Forelimb muscle (tissue), 1 donor: ENCODE measurements at regions not wholly inside any gene's neighbourhood (a gene's known extent, or its start where the extent isn't known, plus 50 kb on each side); places are given as distances from the start of the nearest gene placed in this dataset.

ENCODE experiments used
- DNase-seq: peaks from one replicate; pipeline ENCODE4 v3.0.0-alpha.2; 2013; ENCODE audit warnings: low read depth

DNA sequence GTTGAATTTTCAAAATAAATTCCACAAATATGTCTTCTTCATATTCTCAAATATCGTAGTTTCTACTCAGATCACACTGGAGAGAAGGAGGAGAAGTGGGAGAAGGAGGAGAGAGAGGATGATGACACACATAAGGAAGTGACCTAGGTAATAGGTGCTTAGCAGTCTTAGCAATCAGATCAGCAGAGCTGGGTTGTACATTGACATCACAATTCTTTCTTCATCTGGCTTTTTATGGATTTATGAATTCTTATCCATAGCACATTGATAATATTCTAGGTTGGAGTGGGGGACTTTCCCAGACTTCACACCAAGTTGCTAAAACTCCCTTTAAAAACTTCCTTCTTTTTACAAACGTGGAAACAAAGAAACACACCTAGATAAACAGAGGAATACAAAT lies 86.9 kb downstream of the FGF9 start:
- no peak for DNase-seq

DNA sequence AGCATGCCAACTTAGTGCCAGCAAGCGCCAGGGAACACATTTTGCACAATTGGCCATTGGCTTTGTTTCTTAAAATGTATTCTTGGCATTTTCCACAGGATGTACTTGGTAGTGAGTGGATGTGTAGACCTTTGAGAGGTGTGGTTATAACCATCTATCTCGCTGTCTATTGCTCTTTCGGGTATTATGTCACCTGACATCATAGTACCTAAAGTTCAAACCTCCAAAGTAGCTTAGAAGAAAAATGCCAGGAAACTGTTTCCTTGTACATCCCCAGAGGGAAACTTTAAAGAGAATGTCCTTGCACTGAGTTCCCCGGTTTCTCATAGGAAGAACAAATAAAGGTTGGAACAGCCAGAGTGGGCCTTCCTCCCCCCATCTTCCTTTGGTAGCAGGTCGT lies 87.6 kb downstream of the FGF9 start:
- no peak for DNase-seq

DNA sequence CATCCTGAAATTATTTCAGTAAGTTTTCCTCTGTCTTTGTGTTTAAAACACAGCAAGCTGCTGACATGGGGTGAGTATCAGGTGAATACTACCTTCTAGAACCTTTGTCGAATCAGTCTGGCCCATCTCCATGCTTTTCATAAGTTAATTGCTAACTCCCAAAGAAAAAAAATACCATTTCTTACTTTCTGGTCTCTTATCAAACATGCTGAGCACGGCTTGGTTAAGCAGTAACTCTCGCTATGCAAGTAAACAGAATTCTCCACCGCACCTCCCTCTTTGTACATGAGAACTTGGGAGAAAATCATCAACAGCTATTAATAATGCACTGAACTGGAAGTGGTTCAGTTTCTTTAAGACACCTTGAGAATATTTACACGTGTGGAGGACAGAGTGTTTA lies 88.6 kb downstream of the FGF9 start:
- no peak for DNase-seq

DNA sequence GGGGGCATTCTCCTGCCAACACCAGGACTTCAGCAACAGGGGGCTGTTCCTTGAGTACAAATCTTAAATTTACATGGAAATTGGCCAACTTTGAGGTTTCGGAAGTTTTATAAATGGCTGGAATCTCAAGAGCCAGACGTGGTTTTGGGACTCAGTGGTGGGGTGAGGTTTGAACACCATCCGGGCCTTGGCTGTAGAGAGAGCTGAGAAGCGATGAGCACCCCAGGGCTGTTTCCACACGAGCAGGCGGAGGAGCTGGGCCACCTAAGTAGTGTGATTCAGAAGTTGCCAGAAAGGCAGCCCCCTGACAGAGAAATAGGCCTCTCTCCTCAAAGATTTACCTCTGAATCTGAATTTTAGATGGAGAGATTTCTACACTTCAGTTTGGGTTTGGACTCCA lies 89.0 kb downstream of the FGF9 start:
- no peak for DNase-seq

DNA sequence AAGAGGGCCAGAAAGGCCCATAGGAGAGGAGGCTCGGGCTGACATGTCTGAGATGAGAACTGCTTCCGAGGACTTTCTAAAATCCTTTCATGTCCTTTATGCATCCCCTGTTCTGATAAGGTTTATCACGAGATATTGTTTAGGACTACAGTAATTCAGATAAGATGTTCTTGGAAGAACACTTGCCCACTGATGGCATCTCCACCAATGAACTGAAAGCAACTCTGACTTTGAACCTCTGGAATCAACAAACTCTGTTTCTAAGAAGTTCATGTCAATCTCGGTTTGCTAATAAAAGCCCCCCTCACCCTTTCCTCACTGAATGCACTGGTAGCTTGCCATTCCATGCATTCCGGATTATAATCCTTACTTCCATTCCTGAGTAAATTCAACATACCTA lies 90.9 kb downstream of the FGF9 start:
- no peak for DNase-seq

DNA sequence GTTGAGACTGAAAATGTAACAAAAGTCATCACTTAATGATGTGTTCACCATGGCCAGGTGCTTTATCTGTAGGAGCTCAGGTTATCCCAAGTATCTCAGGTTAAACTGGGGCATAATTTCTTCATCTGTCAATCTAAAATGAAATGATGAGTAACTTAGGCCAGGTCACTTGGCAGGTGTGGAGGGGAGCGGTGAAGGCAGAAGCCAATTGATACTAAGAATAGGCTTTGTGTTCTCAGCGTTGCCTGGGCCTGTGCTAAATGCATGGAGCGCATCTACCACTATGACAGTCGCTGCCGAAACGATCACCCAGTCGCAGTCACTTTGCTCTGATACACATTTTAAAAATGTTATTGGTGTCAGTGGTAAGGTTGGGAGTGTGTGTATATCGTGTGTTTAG lies 91.6 kb downstream of the FGF9 start:
- DNase-seq, result no peak

DNA sequence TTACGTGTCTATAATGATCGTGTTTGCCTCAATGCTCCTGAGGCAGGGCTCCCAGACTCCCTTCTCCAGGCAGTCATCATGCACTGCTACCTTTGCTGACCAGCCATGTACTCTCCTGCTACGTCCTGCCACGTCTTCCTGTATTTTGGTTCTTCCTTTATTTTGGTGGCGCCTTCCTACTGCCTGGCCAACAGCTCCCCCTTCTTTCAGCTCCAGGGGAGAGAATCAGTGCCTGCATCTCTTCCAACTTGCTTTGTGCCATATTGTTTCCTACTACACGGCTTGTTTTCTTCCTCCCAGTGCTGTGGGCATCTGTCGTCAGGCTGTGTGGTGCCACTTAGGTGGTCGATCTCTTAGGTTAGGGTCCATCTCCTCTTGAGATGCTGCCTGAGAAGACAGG lies 96.2 kb downstream of the FGF9 start:
- DNase-seq, result no peak

DNA sequence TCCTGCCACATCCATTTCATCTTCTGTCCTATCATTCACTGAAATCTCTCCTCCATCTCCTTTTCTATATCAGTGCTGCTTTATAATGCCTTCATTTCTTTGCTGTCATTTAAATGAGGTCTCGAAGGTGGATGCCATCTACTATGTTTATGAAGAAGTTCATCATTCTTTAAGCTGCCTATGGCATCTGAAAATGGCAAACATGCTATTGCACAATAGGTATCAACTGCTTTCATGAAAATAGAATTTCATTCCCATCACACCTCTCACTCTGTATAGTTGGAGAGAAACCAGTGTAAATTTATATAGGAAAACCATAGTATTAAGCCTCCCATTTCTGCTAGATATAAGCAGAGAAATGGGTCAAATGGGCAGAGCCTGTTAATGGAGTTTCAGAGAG lies 100.2 kb downstream of the FGF9 start:
- no peak for DNase-seq

DNA sequence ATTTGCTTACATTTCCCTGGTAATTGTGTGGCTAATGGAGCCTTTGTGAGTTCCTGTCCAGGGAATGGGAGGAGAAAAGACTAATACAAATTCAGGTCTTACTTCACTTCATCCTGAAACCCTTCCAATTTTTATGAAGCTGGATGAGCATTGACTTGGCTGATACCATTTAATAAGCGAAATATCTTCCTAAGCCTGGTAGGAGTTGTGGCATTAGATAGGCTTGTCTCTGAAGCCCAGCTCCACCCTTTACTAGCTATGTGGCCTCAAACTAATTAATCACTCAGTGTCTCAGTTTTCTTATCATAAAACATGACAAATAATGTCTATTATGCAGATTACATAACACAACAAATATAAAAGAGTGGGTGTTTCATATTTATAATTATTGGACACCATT lies 106.3 kb downstream of the FGF9 start:
- DNase-seq, result no peak

DNA sequence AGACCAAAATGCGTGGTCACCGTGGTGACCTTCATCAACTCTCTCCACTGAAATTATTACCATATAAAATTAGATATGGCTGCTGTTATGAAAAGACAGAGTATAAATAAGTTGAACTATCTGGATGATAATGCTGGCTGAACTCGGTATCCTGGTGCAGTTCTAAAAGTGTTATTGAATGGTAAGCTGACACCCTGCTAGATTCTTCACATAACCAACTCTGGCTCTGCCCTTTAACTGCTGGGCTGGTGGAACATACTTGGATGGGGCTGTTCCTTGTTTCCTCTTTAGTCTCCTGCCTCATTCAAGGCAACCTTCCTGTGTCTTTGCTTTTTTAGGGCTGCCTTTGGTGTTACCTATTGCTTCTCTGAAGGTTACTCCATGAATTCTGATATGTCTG lies 106.9 kb downstream of the FGF9 start:
- DNase-seq, result no peak

DNA sequence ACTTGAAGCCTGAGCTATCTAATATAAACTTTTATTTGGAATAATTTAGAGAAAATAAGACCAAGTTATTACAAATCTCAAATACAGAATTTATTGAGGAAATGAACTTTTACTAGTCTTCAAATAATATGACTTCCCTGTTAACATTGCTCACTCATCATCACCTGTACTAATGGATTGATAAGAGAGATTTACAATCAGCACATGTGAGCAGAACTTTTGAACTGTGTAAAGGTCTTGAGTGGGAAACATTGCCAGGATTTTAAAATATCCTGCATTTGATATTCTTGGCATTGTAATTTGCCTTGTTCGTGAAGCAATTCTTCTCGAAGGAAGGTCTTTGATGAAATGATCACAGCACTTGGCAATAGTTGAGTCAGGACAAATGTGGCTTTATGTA lies 111.9 kb downstream of the FGF9 start:
- no peak for DNase-seq

DNA sequence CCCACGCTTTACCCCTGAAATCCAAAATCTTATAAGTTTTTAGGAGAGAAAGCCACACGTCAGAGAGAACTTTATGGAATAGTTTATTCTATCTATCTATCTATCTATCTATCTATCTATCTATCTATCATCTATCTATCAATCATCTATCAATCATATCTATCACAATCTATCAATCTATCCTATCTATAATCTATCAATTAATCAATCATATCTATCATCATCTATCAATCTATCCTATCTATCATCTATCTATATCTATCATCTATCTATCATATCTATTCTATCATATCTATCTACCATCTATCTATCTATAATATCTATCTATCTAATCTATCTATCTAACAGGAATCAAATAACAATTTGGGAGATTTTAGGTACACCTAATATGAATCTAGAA lies 115.1 kb downstream of the FGF9 start:
- DNase-seq, result no peak

DNA sequence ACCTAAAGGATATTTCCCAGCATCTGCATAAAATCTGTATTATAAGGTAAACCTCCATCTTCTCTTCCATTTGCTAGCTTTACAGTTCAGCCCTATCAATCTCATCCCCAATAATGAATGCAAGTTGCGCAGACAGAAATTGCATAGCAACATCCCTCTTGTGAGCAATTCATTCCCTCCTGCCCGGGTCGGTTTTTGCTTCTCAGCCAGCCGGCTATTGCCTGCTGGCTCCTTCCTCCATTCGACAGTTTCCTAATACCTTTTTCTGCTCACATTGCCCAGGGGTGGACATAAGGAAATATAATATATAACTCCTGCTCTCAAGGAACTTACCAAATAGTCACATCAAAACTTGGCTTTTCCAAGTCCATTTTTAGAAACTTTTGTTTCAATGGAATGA lies 125.2 kb downstream of the FGF9 start:
- no peak for DNase-seq

DNA sequence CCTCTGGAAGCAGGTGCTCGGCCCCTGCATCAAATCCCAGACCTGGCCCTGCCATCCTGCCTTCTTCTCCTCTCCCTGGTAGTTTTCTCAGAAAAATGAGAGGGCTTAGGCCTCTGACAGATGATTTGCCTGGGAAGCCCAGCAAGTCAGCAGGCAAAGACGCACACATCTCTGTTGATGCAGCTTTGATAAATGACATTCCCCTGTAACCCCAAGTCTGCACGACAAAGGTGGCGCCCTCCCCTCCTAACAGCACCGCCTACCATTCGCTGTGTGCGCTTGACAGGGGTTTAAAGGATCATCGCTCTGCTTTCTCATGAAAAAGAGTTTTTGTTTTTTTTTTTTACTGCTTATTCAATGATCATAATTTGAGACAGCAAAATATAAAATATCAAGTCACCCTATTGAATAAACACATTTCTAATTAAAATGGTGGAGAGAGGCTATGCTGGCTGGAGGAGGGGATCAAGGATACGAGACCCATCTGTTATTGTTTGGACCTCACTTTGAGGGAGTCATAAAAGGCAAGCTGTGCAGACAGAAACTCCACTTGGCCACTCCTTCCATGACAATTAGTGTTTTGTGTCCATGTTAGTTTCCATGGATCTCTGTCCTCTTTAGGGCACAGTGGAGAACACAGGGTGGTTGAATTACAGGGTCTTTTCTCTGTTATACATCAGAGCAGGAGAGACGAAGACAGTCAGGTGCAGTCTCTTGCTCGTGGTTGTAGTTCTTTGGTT lies 126.1 kb downstream of the FGF9 start:
- DNase-seq, result no peak

DNA sequence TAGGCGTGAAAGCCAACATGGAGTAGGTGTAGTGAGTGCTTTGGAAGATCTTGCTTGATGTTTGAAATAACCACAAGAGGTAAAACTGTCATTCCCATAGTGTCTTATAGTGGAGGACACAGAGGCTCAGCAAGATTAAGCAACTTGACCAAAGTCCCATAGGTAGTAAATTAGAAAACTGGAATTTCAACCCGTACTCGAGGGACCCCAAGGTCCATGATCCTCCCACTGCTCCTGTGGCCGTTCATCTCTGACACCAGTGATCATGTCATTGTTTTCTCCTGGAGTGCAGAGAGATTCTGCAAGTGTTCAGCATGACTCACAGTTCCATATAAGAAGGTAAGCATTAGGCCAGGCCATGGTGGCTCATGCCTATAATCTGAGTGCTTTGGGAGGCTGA lies 126.9 kb downstream of the FGF9 start:
- no peak for DNase-seq

DNA sequence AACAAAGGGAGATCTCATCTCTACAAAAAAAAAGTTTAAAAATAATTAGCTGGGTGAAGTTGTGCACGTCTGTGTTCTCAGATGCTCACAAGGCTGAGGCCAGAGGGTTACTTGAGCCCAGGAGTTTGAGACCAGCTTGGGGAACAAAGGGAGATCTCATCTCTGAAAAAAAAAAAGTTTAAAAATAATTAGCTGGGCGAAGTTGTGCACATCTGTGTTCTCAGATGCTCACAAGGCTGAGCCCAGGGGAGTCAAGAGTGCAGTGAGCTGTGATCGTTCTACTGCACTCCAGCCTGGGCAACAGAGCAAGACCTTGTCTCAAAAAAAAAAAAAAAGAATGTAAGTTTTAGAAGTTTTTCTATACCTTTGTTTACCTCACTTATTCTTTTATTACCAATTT lies 127.3 kb downstream of the FGF9 start:
- no peak for DNase-seq

DNA sequence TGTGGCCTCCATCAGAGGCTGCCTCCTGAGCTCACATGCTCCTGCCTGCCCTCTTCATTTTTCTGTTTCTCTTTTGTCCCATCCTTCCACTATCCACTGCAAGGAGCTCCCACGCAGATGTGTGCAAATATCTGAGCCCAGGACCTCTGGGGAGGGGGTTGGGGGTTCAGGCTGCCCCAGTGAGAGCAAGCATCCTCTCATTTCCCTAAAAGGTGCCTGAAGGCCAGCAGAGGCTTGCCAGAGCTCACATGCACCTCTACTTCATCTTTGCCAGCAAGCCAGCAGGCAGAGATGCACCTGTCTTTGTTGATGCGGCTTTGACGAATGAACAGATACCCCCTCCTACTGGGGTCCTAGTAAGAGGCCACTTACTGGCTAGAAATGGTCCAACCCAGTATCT lies 128.8 kb downstream of the FGF9 start:
- no peak for DNase-seq

DNA sequence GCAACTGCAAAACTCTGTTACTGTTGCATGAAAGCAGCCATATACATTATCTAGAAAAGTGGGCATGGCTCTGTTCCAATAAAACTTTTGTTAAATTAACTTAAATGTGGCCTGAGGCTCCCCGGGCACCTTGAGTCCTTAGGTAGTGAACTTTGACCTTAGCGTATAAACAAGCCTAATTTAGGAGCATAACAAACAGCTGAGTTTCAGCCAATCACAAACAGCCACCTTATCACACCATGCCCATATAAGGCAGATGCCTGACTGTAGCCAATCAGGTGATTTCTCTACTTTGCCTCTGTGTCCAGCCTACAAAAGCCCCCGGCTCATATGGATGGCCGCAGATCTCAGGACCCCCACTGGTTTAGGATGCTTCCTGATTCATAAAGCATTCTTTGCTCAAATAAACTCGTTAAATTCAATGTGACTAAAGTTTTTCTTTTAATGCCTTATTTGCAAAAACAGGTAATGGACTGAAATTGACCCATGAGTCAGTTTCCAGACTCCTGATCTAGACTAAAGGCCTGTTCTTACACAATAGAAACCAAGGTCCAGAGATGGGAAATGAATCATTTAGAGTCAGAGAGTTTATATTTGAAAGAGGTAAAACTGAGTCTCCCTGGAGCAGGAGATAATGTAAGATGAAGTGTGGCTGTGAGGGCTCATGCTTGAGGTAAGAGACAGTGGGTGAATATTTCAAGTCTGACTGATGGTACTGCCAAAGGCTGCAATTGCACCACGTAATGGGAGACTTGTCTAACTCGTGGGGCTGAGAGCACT lies 130.2 kb downstream of the FGF9 start:
- DNase-seq, result no peak

DNA sequence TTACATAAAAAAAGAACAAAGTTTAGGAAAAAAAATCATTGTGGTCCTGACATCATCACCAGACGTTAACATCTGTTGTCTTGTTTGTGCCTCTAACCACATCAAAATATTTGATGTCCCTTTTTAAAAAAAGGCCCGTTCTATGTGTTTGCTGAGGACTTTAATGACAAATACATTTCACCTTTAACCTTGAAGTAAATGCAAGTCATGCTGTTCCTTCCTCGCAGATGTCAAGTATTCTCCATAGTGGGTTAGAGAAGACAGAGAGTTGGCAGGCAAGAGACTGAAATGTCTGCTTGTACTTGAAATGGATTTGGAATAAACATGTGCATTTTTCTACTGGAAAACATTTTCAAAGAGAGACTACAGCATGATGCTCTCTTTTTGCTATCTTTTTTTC lies 134.9 kb downstream of the FGF9 start:
- DNase-seq, result no peak

DNA sequence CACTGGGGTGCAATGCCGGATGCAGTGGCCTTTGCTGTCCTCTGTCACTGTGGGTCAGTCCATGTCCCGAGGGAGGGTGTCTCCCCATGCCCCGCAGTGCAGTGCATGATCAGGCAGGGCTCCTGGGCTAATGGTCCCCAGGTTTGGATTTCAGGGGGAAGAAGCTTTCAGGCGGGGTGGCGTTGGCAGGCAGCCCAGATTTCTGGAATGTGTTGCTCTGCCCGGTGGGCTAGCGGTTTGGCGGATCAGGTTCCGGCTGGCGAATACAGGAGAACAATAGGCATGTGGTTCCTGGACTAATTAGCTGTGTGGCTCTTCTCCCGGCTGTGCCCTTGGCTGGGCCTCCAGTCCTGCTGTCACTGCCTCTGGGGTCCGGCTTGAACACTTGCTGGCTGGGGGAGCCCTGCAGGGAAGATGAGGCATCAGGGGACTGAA lies 141.3 kb downstream of the FGF9 start:
- no peak for DNase-seq

DNA sequence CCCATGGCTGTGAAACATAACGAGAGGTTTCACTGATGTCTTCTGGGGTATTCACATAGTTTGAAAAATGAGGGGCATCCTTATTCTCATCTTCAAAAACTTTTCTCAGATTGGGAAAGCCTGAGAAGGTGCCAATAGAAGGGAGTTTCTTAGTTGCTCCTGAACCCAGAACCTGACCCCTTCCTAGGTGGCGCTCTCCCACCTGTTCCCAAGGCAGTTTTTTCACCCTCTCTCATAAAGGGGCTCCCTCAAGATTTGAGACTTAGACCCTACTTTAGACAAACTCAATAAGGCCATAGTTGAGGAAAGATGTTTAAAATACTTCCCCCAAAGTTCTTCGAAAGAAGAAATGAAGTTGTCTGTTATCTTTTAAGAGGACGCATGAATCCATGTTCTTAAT lies 142.2 kb downstream of the FGF9 start:
- DNase-seq, result no peak

DNA sequence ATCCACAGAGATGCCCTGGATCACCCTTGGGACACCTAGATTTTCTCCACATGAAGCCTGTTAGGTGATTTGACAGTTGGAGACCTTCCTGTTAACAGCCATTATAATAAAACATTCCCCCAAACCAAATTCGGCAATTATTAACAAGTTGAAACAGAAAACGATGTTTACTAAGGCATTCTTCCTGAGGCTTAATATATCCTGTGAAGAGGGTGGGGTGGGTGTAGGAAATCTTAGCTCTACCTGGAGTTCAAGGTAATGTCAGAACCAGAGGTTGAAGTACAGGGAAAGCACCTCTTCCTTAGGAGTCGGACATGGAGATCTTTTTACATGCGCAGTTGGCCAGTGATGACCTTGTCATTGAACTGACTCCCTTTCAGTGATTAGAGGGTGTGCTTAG lies 143.0 kb downstream of the FGF9 start:
- no peak for DNase-seq

DNA sequence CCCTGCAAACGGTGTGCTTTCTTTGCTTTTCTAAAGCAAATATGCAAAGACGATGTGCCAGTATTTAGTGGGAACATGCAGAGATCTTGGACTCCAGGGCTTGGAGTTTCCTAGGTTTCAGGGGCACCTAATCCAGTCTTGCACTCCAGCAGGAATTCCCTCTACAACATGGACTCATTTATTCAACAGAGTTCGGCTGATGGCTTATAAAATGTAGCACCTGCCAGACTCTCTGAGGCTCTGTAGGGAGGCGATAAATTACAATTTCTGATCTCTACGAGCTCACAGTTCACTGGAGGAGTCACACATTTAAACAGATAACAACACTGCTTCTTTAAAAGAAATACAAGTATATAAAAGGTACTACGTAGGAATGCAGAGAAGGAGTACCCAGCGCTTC lies 143.7 kb downstream of the FGF9 start:
- no peak for DNase-seq

DNA sequence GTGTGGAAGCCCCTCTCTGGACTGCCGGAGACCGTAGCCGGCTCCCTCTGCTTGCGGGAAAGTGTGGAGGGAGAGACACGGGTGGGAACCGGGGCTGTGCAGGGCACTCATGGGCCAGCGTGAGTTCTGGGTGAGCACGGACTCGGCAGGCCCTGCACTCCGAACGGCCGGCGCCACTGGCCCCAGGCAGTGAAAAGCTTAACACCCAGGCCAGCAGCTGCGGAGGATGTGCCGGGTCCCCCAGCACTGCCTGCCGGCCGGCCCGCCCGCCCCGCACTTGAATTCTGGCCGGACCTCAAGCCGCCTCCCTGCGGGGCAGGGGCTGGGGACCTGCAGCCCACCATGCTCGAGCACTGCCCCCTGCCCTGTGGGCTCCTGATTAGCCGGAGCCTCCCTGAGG lies 147.0 kb downstream of the FGF9 start:
- DNase-seq, result no peak
